Bronchial epithelial cell (primary cell): ENCODE measurements at regions not wholly inside any gene's neighbourhood (a gene's known extent, or its start where the extent isn't known, plus 50 kb on each side); places are given as distances from the start of the nearest gene placed in this dataset.

Experiments used
- DNase-seq: peaks from one replicate; pipeline ENCODE4 v3.0.0-alpha.2; 2010; ENCODE audit warnings: low read depth
- FAIRE-seq: peaks from 2 replicates; lab custom pipeline; 2011; peaks lifted over from hg19 to GRCh38; lab: Jason Lieb, UNC
- H3K27me3 ChIP-seq: 2 replicates; pipeline ENCODE4 v1.5.1; 2011; ENCODE audit warnings: low read length; ENCODE audit not compliant: control insufficient read depth, insufficient read depth
- H3K36me3 ChIP-seq: 2 replicates; pipeline ENCODE4 v1.5.1; 2011; ENCODE audit warnings: low read length; ENCODE audit not compliant: control insufficient read depth, insufficient read depth
- H3K4me3 ChIP-seq: 2 replicates; pipeline ENCODE4 v1.5.1; 2011; ENCODE audit warnings: mild to moderate bottlenecking, low read depth, low read length, control low read depth
- TF ChIP-seq, protein P1 (sequence below): IDR thresholded peaks from 2 replicates; pipeline ENCODE4 v1.5.1; 2011; ENCODE audit warnings: mild to moderate bottlenecking, moderate library complexity, low read length, control low read depth, inconsistent platforms; ENCODE audit not compliant: insufficient read depth, severe bottlenecking

DNA sequence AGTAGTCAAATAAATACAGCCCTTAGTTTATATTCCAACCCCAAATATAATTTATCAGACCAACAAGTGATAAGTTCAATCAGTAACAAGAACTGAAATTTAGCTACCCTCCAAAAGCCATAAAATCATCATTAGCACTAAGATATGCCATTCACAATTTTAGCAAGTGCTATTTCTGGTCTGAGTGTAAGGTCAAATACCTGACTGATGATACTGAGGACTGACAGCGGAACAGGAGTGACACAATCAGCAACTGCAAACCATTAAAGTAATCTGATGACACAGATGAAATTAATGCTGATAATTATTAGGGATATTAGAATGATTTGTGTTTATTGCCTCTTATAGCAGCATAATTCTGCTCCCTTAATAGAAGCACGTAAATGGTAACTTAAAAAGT is 152.7 kb upstream of the SPHKAP start:
- H3K27me3 ChIP-seq, result no peaks in the 10 kb centered on the region
- H3K4me3 ChIP-seq, result no peak overlapping the region
- DNase-seq, result no peak
- FAIRE-seq, result no peak
- no peaks in the 10 kb centered on the region for H3K36me3 ChIP-seq
- TF ChIP-seq, protein P1, sequence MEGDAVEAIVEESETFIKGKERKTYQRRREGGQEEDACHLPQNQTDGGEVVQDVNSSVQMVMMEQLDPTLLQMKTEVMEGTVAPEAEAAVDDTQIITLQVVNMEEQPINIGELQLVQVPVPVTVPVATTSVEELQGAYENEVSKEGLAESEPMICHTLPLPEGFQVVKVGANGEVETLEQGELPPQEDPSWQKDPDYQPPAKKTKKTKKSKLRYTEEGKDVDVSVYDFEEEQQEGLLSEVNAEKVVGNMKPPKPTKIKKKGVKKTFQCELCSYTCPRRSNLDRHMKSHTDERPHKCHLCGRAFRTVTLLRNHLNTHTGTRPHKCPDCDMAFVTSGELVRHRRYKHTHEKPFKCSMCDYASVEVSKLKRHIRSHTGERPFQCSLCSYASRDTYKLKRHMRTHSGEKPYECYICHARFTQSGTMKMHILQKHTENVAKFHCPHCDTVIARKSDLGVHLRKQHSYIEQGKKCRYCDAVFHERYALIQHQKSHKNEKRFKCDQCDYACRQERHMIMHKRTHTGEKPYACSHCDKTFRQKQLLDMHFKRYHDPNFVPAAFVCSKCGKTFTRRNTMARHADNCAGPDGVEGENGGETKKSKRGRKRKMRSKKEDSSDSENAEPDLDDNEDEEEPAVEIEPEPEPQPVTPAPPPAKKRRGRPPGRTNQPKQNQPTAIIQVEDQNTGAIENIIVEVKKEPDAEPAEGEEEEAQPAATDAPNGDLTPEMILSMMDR, result no peak

DNA sequence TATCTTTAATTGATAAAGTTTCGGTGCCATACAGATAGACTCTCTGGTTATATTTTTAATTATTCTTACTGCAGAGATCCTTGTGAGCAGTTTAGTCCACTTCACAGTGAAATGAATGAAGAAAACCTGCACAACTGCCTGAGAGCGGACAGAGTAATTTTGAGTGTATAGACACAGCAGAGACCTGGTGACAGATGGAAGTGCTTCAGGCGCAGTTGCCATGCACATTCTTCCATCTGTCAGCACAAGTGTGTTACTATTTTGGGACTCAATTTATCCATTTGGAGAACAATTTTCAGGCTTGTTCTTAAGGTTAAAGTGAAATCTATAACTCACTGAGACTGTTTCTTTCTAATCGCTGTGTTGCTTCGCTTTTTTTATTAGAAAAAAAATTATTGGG is 147.8 kb upstream of the SPHKAP start:
- Histone ChIP-seq H3K36me3 (no peaks in the 10 kb centered on the region), H3K4me3 (no peak overlapping the region), H3K27me3 (no peaks in the 10 kb centered on the region)
- FAIRE-seq (no peak), DNase-seq (no peak)
- TF ChIP-seq, protein P1, result no peak

DNA sequence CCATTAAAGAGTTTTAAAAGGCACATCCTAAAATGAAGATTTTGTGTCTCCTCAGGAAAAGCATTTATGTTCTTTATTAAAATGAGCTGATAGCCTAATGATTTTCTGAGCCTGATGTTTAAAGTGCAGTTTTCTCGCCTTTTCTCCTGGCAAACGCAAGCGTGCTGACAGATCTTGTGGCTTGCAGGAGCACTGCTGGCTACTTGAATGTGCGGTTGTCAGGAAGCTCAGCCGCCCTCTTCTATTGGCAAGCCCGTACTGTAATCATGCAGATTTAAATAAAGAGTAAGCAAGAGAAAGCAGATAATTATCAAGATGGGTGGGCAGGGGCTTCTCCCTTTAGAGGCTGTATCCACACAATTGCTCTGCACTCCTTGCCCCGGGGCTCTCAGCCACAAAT is 139.5 kb upstream of the SPHKAP start:
- no peaks in the 10 kb centered on the region for H3K36me3 ChIP-seq
- no peaks in the 10 kb centered on the region for H3K27me3 ChIP-seq
- no peak overlapping the region for H3K4me3 ChIP-seq
- FAIRE-seq, result no peak
- TF ChIP-seq, protein P1, result no peak
- no peak for DNase-seq

DNA sequence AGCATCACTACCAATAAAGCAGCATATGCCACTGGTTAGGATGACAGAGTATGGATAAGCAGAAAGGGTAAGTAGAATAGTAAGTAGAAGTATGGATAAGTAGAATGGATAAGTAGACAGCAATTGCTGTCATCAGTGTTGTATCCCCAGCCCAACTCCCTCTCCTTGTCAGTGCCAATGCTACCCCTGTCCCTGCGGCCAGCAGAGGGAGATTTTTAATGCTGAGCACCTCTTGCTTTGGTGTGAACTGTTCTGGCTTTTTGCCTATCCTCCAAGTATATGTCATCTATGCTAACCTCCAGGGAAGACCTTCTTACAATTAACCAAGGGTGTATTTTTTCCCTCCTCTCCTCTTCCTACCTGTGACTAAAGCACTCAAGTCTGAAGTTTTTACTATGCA is 136.7 kb upstream of the SPHKAP start:
- TF ChIP-seq, protein P1, result no peak
- FAIRE-seq (no peak), DNase-seq (peak; percentile 14)
- no peak overlapping the region for H3K4me3 ChIP-seq
- no peaks in the 10 kb centered on the region for H3K27me3 ChIP-seq
- no peaks in the 10 kb centered on the region for H3K36me3 ChIP-seq

DNA sequence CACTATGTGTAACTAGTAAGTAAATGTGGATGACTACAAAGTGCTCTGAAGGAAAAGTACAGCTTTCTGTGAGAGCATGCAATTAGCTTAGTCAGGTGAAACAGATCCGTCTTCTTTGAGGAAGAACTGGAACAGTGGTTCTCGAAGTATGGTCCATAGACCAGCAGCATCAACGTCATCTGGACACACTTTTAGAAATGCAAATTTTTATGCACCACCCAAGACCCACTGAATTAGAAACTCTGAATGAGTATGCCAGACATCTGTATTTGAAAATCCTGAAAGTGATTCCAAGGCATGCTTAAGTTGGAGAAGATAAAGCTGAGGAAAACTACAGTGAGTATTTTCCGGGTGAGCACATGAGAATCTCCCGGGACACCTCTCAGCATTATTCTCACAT is 130.7 kb upstream of the SPHKAP start:
- DNase-seq (no peak), FAIRE-seq (no peak)
- Histone ChIP-seq H3K27me3 (no peaks in the 10 kb centered on the region), H3K36me3 (no peaks in the 10 kb centered on the region), H3K4me3 (no peak overlapping the region)
- TF ChIP-seq, protein P1, result no peak

DNA sequence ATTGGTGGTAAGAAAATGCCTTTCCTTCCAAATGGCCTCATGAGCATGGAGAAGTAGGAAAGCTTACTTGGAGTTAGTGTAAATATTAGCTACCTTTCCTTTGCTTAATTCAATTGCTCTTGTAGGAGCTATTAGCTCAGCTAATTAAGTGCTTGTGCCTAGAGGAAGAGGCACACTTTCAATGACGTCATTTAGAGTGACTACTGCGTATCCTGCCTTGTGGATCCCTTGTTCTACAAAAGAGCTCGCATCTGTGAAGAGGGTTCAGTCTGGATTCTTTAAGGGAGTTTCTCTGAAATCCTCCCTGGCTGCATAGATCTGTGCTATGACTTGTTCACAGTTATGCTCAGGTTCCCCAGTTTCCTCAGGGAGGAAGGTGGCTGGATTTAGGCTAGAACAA is 122.5 kb upstream of the SPHKAP start:
- H3K27me3 ChIP-seq, result no peaks in the 10 kb centered on the region
- TF ChIP-seq, protein P1, result no peak
- no peak for DNase-seq
- H3K4me3 ChIP-seq, result no peak overlapping the region
- no peaks in the 10 kb centered on the region for H3K36me3 ChIP-seq
- FAIRE-seq, result no peak
